ENCODE measurements at regions not wholly inside any gene's neighbourhood (a gene's known extent, or its start where the extent isn't known, plus 50 kb on each side); places are given as distances from the start of the nearest gene placed in this dataset.

- H4K5ac ChIP-seq (ENCODE audit: low read depth, low read length) = no peak overlapping the region
- H3K4me3 ChIP-seq (ENCODE audit: insufficient read depth, low read depth, low read length) = no peak overlapping the region
- H3K9ac ChIP-seq (ENCODE audit: low read depth, low read length) = no peak overlapping the region
- H3K56ac ChIP-seq (ENCODE audit: extremely low read depth, insufficient read depth, low read length) = no peak overlapping the region
- no peaks in the 10 kb centered on the region for H3K79me1 ChIP-seq (ENCODE audit: low read depth in 1 of 2, low read length in 2 of 2)
- no peak overlapping the region for H2BK5ac ChIP-seq (ENCODE audit: low read depth, low read length, poor library complexity, severe bottlenecking)
- no peak overlapping the region for H2AK9ac ChIP-seq (replicated peaks; ENCODE audit: low read depth, low read length, poor library complexity)
- H3K18ac ChIP-seq (ENCODE audit: low read depth, low read length) = no peak overlapping the region
- no peak overlapping the region for H4K91ac ChIP-seq (ENCODE audit: insufficient read depth, low read depth, low read length)
- DNase-seq = no peak
- no peaks in the 10 kb centered on the region for H4K20me1 ChIP-seq (ENCODE audit: insufficient read depth, low read length)
- H2BK120ac ChIP-seq (ENCODE audit: low read depth, low read length) = no peak overlapping the region
- TF ChIP-seq SMC3 (IDR thresholded peaks at IDR 0.05; ENCODE audit: low read depth, low read length) (no peak), RAD21 (IDR thresholded peaks at IDR 0.05; ENCODE audit: low read length) (no peak), CEBPB (IDR thresholded peaks at IDR 0.05; ENCODE audit: low read depth, low read length) (no peak), POLR2A (IDR thresholded peaks at IDR 0.05; ENCODE audit: low read depth, low read length) (no peak), USF2 (IDR thresholded peaks at IDR 0.05; ENCODE audit: low read depth, low read length) (no peak), RFX5 (IDR thresholded peaks at IDR 0.05; ENCODE audit: low read depth, low read length) (no peak), FOS (IDR thresholded peaks at IDR 0.05; ENCODE audit: low read depth, low read length) (no peak), MAZ (IDR thresholded peaks at IDR 0.05; ENCODE audit: borderline replicate concordance, low read depth, low read length) (no peak), MAFK (IDR thresholded peaks at IDR 0.05; ENCODE audit: low read depth, low read length) (no peak), NFE2L2 (IDR thresholded peaks at IDR 0.05; ENCODE audit: low read depth, low read length) (no peak), RCOR1 (IDR thresholded peaks at IDR 0.05; ENCODE audit: insufficient replicate concordance, low read length) (no peak), MXI1 (IDR thresholded peaks at IDR 0.05; ENCODE audit: borderline replicate concordance, low read depth, low read length) (no peak), BHLHE40 (IDR thresholded peaks at IDR 0.05; ENCODE audit: low read depth, low read length) (no peak)
- TF ChIP-seq, protein P1, sequence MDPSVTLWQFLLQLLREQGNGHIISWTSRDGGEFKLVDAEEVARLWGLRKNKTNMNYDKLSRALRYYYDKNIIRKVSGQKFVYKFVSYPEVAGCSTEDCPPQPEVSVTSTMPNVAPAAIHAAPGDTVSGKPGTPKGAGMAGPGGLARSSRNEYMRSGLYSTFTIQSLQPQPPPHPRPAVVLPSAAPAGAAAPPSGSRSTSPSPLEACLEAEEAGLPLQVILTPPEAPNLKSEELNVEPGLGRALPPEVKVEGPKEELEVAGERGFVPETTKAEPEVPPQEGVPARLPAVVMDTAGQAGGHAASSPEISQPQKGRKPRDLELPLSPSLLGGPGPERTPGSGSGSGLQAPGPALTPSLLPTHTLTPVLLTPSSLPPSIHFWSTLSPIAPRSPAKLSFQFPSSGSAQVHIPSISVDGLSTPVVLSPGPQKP (IDR thresholded peaks at IDR 0.05; ENCODE audit: borderline replicate concordance, low read depth, low read length) = no peak
- no peak overlapping the region for H2BK20ac ChIP-seq (ENCODE audit: low read depth, low read length)
- no peak overlapping the region for H3K14ac ChIP-seq (replicated peaks; ENCODE audit: low read depth, low read length)
- no peak overlapping the region for H4K8ac ChIP-seq (ENCODE audit: low read depth in 2 of 2, low read length in 2 of 2)
- H3K27ac ChIP-seq (ENCODE audit: insufficient read depth, low read length) = no peak overlapping the region
- no peak for ATAC-seq (ENCODE audit: low read depth)
- H2AK5ac ChIP-seq (ENCODE audit: low read depth, low read length) = no peak overlapping the region
- H3K23ac ChIP-seq (ENCODE audit: low read depth, low read length) = no peak overlapping the region
- no peak overlapping the region for H2AFZ ChIP-seq (replicated peaks; ENCODE audit: low read length, poor library complexity)
- in situ Hi-C loops (cut with MboI; ENCODE audit: low sequenced_read_pairs) = no loop called here
- no peaks in the 10 kb centered on the region for H3K9me1 ChIP-seq (ENCODE audit: insufficient read depth, low read length)
- BruUV-seq (replicated peaks) = no TSS peak
- H3K36me3 ChIP-seq (ENCODE audit: control insufficient read depth, insufficient read depth, low read length) = no peaks in the 10 kb centered on the region
- no peaks in the 10 kb centered on the region for H3K4me1 ChIP-seq (ENCODE audit: control insufficient read depth, insufficient read depth, low read length)
- H3K27me3 ChIP-seq (ENCODE audit: control insufficient read depth, insufficient read depth, low read length) = peaks cover 1% of the 10 kb centered on the region; the same call in 1 of the 2 replicates
- dilution Hi-C loops (cut with HindIII; ENCODE audit: low sequenced_read_pairs, unreplicated experiment) = no loop called here
- intact Hi-C loops (cut with micrococcal nuclease) = no loop called here
- ChIA-PET POLR2A (ENCODE audit: unreplicated experiment) (no interaction called here), CTCF (interaction anchor here (1.1 kb wide), 1 partner anchor 12 kb away, joined by 3 read pairs; no protein-coding TSS in a partner anchor)
- no peak overlapping the region for H2BK15ac ChIP-seq (ENCODE audit: low read depth, low read length)
- no peak overlapping the region for H3K4me2 ChIP-seq (ENCODE audit: low read depth, low read length)
- no peaks in the 10 kb centered on the region for H3K9me3 ChIP-seq (ENCODE audit: control insufficient read depth, insufficient read depth, low read length)
- H3K4ac ChIP-seq (ENCODE audit: low read depth, low read length) = no peak overlapping the region
- WGBS, 2 experiments (ENCODE audit: extremely low coverage in 2 of 2, insufficient read length in 1 of 2) = no CpG with 5 or more reads among the region's 5 CpGs
Observed at GRCh38 chr6:126792340-126793085, 326.0 kb upstream of the RSPO3 start.
